ENCODE measurements at regions not wholly inside any gene's neighbourhood (a gene's known extent, or its start where the extent isn't known, plus 50 kb on each side); places are given as distances from the start of the nearest gene placed in this dataset.

- ChIA-PET POLR2A (ENCODE audit: partially characterized antibody) (no interaction called here), CTCF (ENCODE audit: partially characterized antibody) (interaction anchor here (0.7 to 1.3 kb wide), 3 partner anchors 13 to 370 kb away, joined by 3 read pairs; no protein-coding TSS in a partner anchor)
- Histone ChIP-seq H3K14ac (ENCODE audit: insufficient read length) (no peak overlapping the region), H2BK20ac (ENCODE audit: low read length) (no peak overlapping the region), H3K9me3 (ENCODE audit: insufficient read depth in 2 of 2, low read depth in 1 of 2, low read length in 1 of 2) (no peaks in the 10 kb centered on the region), H4K8ac (ENCODE audit: extremely low read depth, insufficient read depth, low read length) (no peak overlapping the region), H3K4ac (replicated peaks; ENCODE audit: insufficient read length, low read depth, low read length) (no peak overlapping the region), H2BK15ac (ENCODE audit: low read length) (no peak overlapping the region), H2BK5ac (ENCODE audit: low read depth, low read length) (no peak overlapping the region), H3K18ac (ENCODE audit: extremely low read depth, low read length) (no peak overlapping the region), H2AK5ac (ENCODE audit: low read depth, low read length) (no peak overlapping the region), H3K27ac (ENCODE audit: low read depth, low read length) (no peak overlapping the region), H2BK120ac (replicated peaks; ENCODE audit: low read depth, low read length) (no peak overlapping the region), H4K20me1 (replicated peaks in 1 of 2; ENCODE audit: control insufficient read depth in 1 of 2, insufficient read depth in 2 of 2, low read length in 2 of 2) (no peaks in the 10 kb centered on the region), H3K79me2 (ENCODE audit: control insufficient read depth in 1 of 2, insufficient read depth in 2 of 2, low read length in 2 of 2) (no peaks in the 10 kb centered on the region), H2BK12ac (ENCODE audit: low read depth, low read length) (no peak overlapping the region), H2AFZ (ENCODE audit: low read length) (no peak overlapping the region), H3K23ac (ENCODE audit: insufficient read length) (no peak overlapping the region), H3K9ac (replicated peaks in 1 of 4; ENCODE audit: extremely low read depth in 1 of 4, low read depth in 3 of 4, low read length in 3 of 4) (no peak overlapping the region), H3K4me2 (ENCODE audit: insufficient read depth in 1 of 2, low read depth in 2 of 2, low read length in 2 of 2) (no peak overlapping the region), H3K4me1 (replicated peaks in 1 of 4; ENCODE audit: control insufficient read depth in 3 of 4, insufficient read depth in 4 of 4, low read length in 3 of 4) (no peaks in the 10 kb centered on the region), H3K36me3 (ENCODE audit: control insufficient read depth in 2 of 4, insufficient read depth in 4 of 4, low read length in 3 of 4) (no peaks in the 10 kb centered on the region), H3K27me3 (replicated peaks in 1 of 4; ENCODE audit: control insufficient read depth in 3 of 4, extremely low read depth in 1 of 4, insufficient read depth in 3 of 4, low read length in 3 of 4) (no peaks in the 10 kb centered on the region), H4K91ac (replicated peaks; ENCODE audit: insufficient read length, low read length) (no peak overlapping the region), H3K79me1 (ENCODE audit: low read depth, low read length) (no peaks in the 10 kb centered on the region), H3K4me3 (ENCODE audit: extremely low read depth in 1 of 4, insufficient read depth in 2 of 4, low read depth in 3 of 4, low read length in 4 of 4) (no peak overlapping the region), H3K23me2 (ENCODE audit: low read depth, low read length) (no peaks in the 10 kb centered on the region), H3K56ac (replicated peaks; ENCODE audit: insufficient read length, low read depth, low read length) (no peak overlapping the region), H4K5ac (ENCODE audit: insufficient read length, low read depth, low read length) (no peak overlapping the region)
- no peak for DNase-seq (ENCODE audit: low read depth in 1 of 2, low spot score in 2 of 2)
- WGBS, 2 experiments (ENCODE audit: extremely low coverage in 1 of 2, insufficient coverage in 1 of 2, insufficient read length in 1 of 2, insufficient replicate concordance in 2 of 2, low coverage in 1 of 2, low lambda C conversion rate in 2 of 2, missing lambda C conversion rate in 1 of 2): 84% methylated on average over 6 of the region's 6 CpGs; no CpG with 5 or more reads in 1 of the 2 experiments
- FAIRE-seq: no peak
- TF ChIP-seq GTF2F1 (IDR thresholded peaks at IDR 0.05; ENCODE audit: borderline replicate concordance, low read depth, low read length): no peak
Measured at GRCh38 chr6:150788089-150788488, 77.4 kb upstream of the MTHFD1L start.

Measured in H1 (cell line).